HCT116 (cell line): ENCODE measurements at regions not wholly inside any gene's neighbourhood (a gene's known extent, or its start where the extent isn't known, plus 50 kb on each side); places are given as distances from the start of the nearest gene placed in this dataset.

Experiments used
- ATF3 ChIP-seq: IDR thresholded peaks from 2 replicates; pipeline ENCODE4 v1.6.1; 2012
- CTCF ChIP-seq, 3 experiments: fragments of 200-600 bp in 1 of 3; sonication (generic) in 1 of 3; IDR thresholded peaks in 2 of 3; conservative IDR thresholded peaks in 1 of 3; 2 replicates each; pipeline ENCODE4 v1.5.1; 2012 to 2017; ENCODE audit warnings: low read depth in 2 of 3, low read length in 2 of 3, antibody characterized with exemption in 1 of 3, borderline replicate concordance in 1 of 3, control low read depth in 1 of 3, mild to moderate bottlenecking in 1 of 3, mixed read lengths in 1 of 3, mixed run types in 1 of 3, moderate library complexity in 1 of 3; ENCODE audit not compliant: insufficient read depth in 1 of 3
- ELF1 ChIP-seq: IDR thresholded peaks from 2 replicates; pipeline ENCODE4 v1.6.1; 2012; ENCODE audit warnings: low read depth, borderline replicate concordance
- JUND ChIP-seq: IDR thresholded peaks from 2 replicates; pipeline ENCODE4 v1.6.1; 2012
- POLR2A ChIP-seq: IDR thresholded peaks from 2 replicates; pipeline ENCODE4 v1.7.0; 2011; ENCODE audit warnings: borderline replicate concordance; ENCODE audit not compliant: insufficient read depth, insufficient read length; ENCODE audit errors: extremely low read depth

- TF ChIP-seq ATF3: no peak
- TF ChIP-seq CTCF (IDR thresholded peaks at IDR 0.05 in 2 of 3, conservative IDR thresholded peaks at IDR 0.05 in 1 of 3; ENCODE audit: borderline replicate concordance in 1 of 3, insufficient read depth in 1 of 3, low read depth in 2 of 3, low read length in 2 of 3): no peak
- TF ChIP-seq ELF1: no peak
- TF ChIP-seq POLR2A: no peak
- no peak for TF ChIP-seq JUND
These were observed 184.5 kb upstream of the RNF32 start for GRCh38 chr7:156456032-156456431.
